ENCODE measurements at regions not wholly inside any gene's neighbourhood (a gene's known extent, or its start where the extent isn't known, plus 50 kb on each side); places are given as distances from the start of the nearest gene placed in this dataset.

DNA sequence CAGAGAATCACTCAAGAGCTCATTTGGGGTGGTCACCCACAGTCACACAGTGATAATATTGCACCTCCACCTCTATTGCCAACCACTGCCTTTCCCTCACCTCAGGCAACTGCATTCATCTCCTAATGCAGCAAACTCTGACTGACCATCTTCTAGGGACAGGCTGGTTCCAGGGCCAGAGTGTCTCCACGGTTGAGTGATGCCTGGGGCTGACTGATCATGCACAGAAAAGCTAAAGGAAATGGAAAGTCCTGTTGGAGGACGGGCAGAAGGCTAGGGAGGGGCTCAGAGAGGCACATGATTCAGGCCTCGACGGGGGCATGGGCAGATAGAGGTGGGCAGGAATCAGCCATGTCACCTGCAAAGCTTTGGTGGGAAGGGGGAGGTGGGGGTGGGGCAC is 127.1 kb upstream of the TNS3 start:
- TF ChIP-seq, protein P1, sequence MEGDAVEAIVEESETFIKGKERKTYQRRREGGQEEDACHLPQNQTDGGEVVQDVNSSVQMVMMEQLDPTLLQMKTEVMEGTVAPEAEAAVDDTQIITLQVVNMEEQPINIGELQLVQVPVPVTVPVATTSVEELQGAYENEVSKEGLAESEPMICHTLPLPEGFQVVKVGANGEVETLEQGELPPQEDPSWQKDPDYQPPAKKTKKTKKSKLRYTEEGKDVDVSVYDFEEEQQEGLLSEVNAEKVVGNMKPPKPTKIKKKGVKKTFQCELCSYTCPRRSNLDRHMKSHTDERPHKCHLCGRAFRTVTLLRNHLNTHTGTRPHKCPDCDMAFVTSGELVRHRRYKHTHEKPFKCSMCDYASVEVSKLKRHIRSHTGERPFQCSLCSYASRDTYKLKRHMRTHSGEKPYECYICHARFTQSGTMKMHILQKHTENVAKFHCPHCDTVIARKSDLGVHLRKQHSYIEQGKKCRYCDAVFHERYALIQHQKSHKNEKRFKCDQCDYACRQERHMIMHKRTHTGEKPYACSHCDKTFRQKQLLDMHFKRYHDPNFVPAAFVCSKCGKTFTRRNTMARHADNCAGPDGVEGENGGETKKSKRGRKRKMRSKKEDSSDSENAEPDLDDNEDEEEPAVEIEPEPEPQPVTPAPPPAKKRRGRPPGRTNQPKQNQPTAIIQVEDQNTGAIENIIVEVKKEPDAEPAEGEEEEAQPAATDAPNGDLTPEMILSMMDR (IDR thresholded peaks at IDR 0.05), result no peak
- no peak for TF ChIP-seq POLR2A (IDR thresholded peaks at IDR 0.05)
